NCI-H128 (cell line): ENCODE measurements at regions not wholly inside any gene's neighbourhood (a gene's known extent, or its start where the extent isn't known, plus 50 kb on each side); places are given as distances from the start of the nearest gene placed in this dataset.
"Not testable (repeated sequence)": the region's sequence is repeated elsewhere in the genome, so short reads cannot be mapped to it uniquely, and the experiment has no call there.

Source experiments
- DNase-seq: peaks from one replicate; lab custom pipeline; 2025; ENCODE audit not compliant: unreplicated experiment; lab: John Stamatoyannopoulos, UW

- DNase-seq = no peak
These were observed 358.0 kb upstream of the PCSK5 start for GRCh38 chr9:75532233-75533050.

- no peak for DNase-seq
These were observed 350.9 kb upstream of the PCSK5 start for GRCh38 chr9:75539523-75539922.

- no peak for DNase-seq
These were observed 350.3 kb upstream of the PCSK5 start for GRCh38 chr9:75540185-75540584.

GRCh38 chr9:75541734-75542133 lies 348.7 kb upstream of the PCSK5 start:
- DNase-seq = no peak

GRCh38 chr9:75544815-75545214 lies 345.7 kb upstream of the PCSK5 start:
- no peak for DNase-seq

GRCh38 chr9:75545287-75545686 lies 345.2 kb upstream of the PCSK5 start:
- no peak for DNase-seq

- no peak for DNase-seq
These were observed 341.6 kb upstream of the PCSK5 start for GRCh38 chr9:75548871-75549270.

- DNase-seq = no peak
These were observed 338.6 kb upstream of the PCSK5 start for GRCh38 chr9:75551861-75552260.

- no peak for DNase-seq
These were observed 337.5 kb upstream of the PCSK5 start for GRCh38 chr9:75552941-75553340.

- not testable (repeated sequence) for DNase-seq
These were observed 323.7 kb upstream of the PCSK5 start for GRCh38 chr9:75566813-75567212.

- DNase-seq = no peak
These were observed 319.9 kb upstream of the PCSK5 start for GRCh38 chr9:75570538-75570937.

GRCh38 chr9:75574569-75574968 lies 315.9 kb upstream of the PCSK5 start:
- DNase-seq = no peak

GRCh38 chr9:75582870-75583269 lies 307.6 kb upstream of the PCSK5 start:
- DNase-seq = no peak

- no peak for DNase-seq
These were observed 301.7 kb upstream of the PCSK5 start for GRCh38 chr9:75588808-75589207.

- DNase-seq = no peak
These were observed 301.0 kb upstream of the PCSK5 start for GRCh38 chr9:75589497-75589896.

- DNase-seq = no peak
These were observed 298.5 kb upstream of the PCSK5 start for GRCh38 chr9:75591972-75592371.

- DNase-seq = no peak
These were observed 297.9 kb upstream of the PCSK5 start for GRCh38 chr9:75592586-75592985.

- DNase-seq = no peak
These were observed 296.6 kb upstream of the PCSK5 start for GRCh38 chr9:75593920-75594319.

- no peak for DNase-seq
These were observed 291.3 kb upstream of the PCSK5 start for GRCh38 chr9:75599126-75599525.

- no peak for DNase-seq
These were observed 289.2 kb upstream of the PCSK5 start for GRCh38 chr9:75601280-75601679.

GRCh38 chr9:75602060-75602459 lies 288.4 kb upstream of the PCSK5 start:
- no peak for DNase-seq

GRCh38 chr9:75604661-75605060 lies 285.8 kb upstream of the PCSK5 start:
- no peak for DNase-seq

GRCh38 chr9:75607521-75607920 lies 283.0 kb upstream of the PCSK5 start:
- DNase-seq = no peak
